Endothelial cell (in vitro differentiated cells): ENCODE measurements at regions not wholly inside any gene's neighbourhood (a gene's known extent, or its start where the extent isn't known, plus 50 kb on each side); places are given as distances from the start of the nearest gene placed in this dataset.

ENCODE experiments used
- DNase-seq: peaks from one replicate; pipeline ENCODE4 v3.0.0; 2021; ENCODE audit warnings: low spot score
- H3K27ac Mint-ChIP-seq: one replicate; pipeline ENCODE4 v1.8.0; 2021; ENCODE audit warnings: mixed read lengths, inconsistent platforms; ENCODE audit not compliant: unreplicated experiment
- H3K27me3 Mint-ChIP-seq: one replicate; pipeline ENCODE4 v1.8.0; 2021; ENCODE audit warnings: mild to moderate bottlenecking, moderate library complexity, mixed read lengths, inconsistent platforms; ENCODE audit not compliant: unreplicated experiment
- H3K36me3 Mint-ChIP-seq: one replicate; pipeline ENCODE4 v1.8.0; 2021; ENCODE audit warnings: mild to moderate bottlenecking, low read depth, mixed read lengths, inconsistent platforms; ENCODE audit not compliant: unreplicated experiment
- H3K4me1 Mint-ChIP-seq: one replicate; pipeline ENCODE4 v1.8.0; 2021; ENCODE audit warnings: mild to moderate bottlenecking, mixed read lengths, inconsistent platforms; ENCODE audit not compliant: unreplicated experiment
- H3K4me3 Mint-ChIP-seq: one replicate; pipeline ENCODE4 v1.8.0; 2021; ENCODE audit warnings: mild to moderate bottlenecking, mixed read lengths, inconsistent platforms; ENCODE audit not compliant: unreplicated experiment
- H3K9me3 Mint-ChIP-seq: one replicate; pipeline ENCODE4 v1.8.0; 2021; ENCODE audit warnings: mixed read lengths, inconsistent platforms; ENCODE audit not compliant: unreplicated experiment
- CTCF ChIP-seq: fragments of 200-600 bp; sonication (generic); IDR thresholded peaks from one replicate; pipeline ENCODE4 v1.5.0; 2021; ENCODE audit warnings: antibody characterized with exemption; ENCODE audit not compliant: unreplicated experiment

- Mint-ChIP-seq H3K27ac (no peak overlapping the region), H3K4me1 (peaks cover 30% of the 10 kb centered on the region), H3K4me3 (no peak overlapping the region), H3K27me3 (peaks cover 6% of the 10 kb centered on the region), H3K9me3 (no peaks in the 10 kb centered on the region), H3K36me3 (no peaks in the 10 kb centered on the region)
- DNase-seq: no peak
- TF ChIP-seq CTCF: no peak
Observed at GRCh38 chr20:10777710-10778109, 103.9 kb upstream of the JAG1 start.

- no peak for TF ChIP-seq CTCF
- Mint-ChIP-seq H3K27ac (no peak overlapping the region), H3K27me3 (peaks cover 5% of the 10 kb centered on the region), H3K4me3 (no peak overlapping the region), H3K9me3 (no peaks in the 10 kb centered on the region), H3K4me1 (peaks cover 28% of the 10 kb centered on the region), H3K36me3 (no peaks in the 10 kb centered on the region)
- DNase-seq: no peak
Observed at GRCh38 chr20:10779911-10780310, 106.1 kb upstream of the JAG1 start.

- TF ChIP-seq CTCF: no peak
- Mint-ChIP-seq H3K27me3 (peaks cover 5% of the 10 kb centered on the region), H3K27ac (no peak overlapping the region), H3K9me3 (no peaks in the 10 kb centered on the region), H3K36me3 (no peaks in the 10 kb centered on the region), H3K4me1 (peaks cover 28% of the 10 kb centered on the region), H3K4me3 (no peak overlapping the region)
- DNase-seq: no peak
Observed at GRCh38 chr20:10780901-10781300, 107.1 kb upstream of the JAG1 start.

- H3K27me3 Mint-ChIP-seq: peaks cover 3% of the 10 kb centered on the region
- H3K4me3 Mint-ChIP-seq: no peak overlapping the region
- no peak overlapping the region for H3K27ac Mint-ChIP-seq
- no peaks in the 10 kb centered on the region for H3K9me3 Mint-ChIP-seq
- no peak for DNase-seq
- H3K4me1 Mint-ChIP-seq: peaks cover 28% of the 10 kb centered on the region
- TF ChIP-seq CTCF: no peak
- no peaks in the 10 kb centered on the region for H3K36me3 Mint-ChIP-seq
Observed at GRCh38 chr20:10781526-10781925, 107.7 kb upstream of the JAG1 start.

GRCh38 chr20:10783707-10784553 is 110.1 kb upstream of the JAG1 start:
- H3K27me3 Mint-ChIP-seq: peaks cover 3% of the 10 kb centered on the region
- no peak for TF ChIP-seq CTCF
- DNase-seq: no peak
- peak overlapping the region; percentile 96 for H3K27ac Mint-ChIP-seq
- H3K4me1 Mint-ChIP-seq: peaks cover 14% of the 10 kb centered on the region
- H3K36me3 Mint-ChIP-seq: no peaks in the 10 kb centered on the region
- H3K9me3 Mint-ChIP-seq: no peaks in the 10 kb centered on the region
- no peak overlapping the region for H3K4me3 Mint-ChIP-seq
